NCI-H1048 (cell line): ENCODE measurements at regions not wholly inside any gene's neighbourhood (a gene's known extent, or its start where the extent isn't known, plus 50 kb on each side); places are given as distances from the start of the nearest gene placed in this dataset.

Source experiments
- DNase-seq: peaks from one replicate; lab custom pipeline; 2025; lab: John Stamatoyannopoulos, UW

DNA sequence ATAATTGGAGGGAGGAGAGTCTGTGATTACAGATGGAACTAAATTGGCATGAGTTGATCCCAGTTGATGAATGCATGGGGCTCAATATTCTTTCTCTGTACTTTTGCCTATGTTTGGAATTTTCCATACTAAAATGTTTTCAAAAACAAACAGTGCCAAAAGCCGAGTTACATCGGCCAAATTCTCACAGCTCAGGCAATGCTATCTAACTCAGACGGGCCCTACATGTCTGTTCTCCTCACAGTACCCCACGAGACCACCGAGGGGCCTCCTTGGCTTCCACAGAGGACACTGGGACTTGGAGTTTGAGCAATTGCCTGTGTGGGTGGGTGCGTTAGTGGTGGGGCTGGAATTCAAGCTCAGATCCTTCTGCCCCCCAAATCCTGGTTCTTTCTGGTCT lies 413.2 kb downstream of the CDH26 start:
- no peak for DNase-seq

- no peak for DNase-seq
Observed at GRCh38 chr20:60372275-60372674, 414.1 kb downstream of the CDH26 start.

DNA sequence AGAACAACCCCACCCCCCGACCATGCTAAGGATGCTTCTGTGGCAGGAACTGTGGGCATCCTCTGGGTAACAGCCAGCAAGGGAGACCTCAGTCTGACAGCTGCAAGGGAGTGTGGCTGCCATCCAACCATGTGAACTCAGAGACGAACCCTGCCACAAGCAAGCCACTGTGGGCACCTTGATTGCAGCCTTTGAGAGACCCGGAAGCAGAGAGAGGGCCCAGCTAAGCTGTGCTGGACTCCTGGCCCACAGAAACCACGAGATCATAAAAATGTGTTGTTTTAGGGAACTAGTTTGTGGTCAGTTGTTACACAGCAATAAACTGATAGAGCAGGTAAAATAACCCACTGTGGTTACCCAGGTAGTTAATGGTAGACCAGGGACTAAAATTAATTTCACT lies 414.6 kb downstream of the CDH26 start:
- DNase-seq = no peak

DNA sequence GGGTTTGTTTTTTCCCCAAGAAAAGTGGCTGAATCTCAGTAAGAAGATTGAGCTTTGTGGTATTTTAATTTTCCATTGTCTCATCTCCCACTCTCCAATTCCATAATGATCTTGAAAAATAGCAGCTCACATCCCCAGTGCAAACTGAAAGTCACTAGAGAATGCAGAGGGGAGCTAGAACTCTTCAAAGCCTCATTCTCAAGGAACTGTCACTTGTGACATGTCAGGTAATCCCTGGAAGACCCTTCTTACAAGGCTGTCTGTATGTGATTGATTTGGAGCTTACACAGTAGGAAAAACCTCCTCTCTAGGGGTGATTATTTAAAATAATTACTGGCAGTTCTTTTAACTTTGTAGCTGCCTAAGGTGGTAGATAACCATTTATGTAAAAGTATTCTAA lies 420.4 kb downstream of the CDH26 start:
- DNase-seq = no peak

DNA sequence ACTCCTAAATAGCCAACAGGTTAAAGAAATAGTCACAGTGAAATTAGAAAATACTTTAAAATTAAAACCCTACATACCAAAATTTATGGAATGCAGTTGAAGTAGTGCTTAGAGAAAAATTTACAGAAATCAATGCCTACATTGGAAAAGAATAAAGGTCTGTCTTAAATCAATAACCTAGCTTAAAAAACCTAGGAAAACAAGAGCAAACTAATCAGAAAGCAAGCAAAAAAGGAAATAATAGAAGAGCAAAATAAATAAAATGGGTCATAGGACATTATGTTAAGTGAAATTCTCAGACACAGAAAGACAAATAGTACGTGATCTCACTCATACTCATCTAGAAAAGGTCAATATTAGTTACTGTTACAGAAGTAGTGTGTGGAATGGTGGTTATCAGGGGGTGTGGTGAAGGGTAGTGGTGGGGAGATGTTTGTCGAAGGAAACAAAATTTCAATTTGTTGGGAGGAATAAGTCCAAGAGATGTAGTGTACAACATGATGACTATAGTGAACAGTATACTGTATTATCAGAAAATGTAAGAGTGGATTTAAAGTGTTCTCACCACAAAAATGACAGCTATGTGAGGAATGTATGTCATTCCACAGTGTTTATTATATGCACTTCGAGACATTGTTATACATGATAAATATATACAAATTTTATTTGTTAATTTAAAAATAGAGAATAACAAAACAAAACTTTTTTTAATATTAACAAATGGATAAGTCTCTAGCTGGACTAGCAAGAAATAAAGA lies 423.6 kb downstream of the CDH26 start:
- DNase-seq = no peak

- DNase-seq = no peak
Observed at GRCh38 chr20:60389441-60389840, 431.2 kb downstream of the CDH26 start.

DNA sequence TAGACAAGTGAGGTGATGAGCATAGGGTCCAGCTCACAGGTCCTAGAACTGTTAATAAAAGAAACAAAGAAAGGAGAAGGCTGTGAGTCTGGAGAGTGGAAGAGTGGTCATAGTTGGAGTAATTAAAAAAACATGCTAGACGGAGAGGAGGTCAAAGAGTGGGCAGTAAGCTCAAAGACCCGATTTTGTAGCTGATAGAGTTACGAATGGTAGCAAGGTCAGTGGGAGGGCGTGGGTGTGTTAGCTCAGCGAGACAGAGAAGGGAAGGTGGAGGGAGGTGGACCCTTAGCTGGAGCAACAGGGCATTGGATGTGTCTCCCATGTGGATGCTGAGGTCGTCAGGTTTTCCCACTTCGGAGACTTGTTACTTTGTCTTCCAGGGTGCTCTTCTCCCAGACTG lies 431.7 kb downstream of the CDH26 start:
- no peak for DNase-seq

DNA sequence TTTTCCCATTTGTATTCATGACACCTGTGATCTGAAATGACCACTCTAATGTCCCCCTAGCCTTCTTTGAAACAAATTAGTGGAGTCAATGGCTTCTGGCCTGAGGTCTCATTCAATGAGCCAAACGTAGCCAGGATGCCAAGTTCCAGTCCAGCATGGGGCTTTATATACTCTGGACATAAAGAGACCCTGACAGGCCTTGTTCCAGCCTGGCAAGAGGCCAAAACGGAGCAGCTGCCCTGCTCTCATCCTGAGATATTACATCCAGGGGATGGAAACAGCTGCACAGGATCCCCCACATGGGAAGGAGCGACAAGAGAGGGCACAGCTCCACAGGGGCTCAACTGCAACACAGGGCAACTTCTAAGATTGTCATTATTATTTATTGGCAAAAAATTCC lies 437.8 kb downstream of the CDH26 start:
- DNase-seq = no peak

DNA sequence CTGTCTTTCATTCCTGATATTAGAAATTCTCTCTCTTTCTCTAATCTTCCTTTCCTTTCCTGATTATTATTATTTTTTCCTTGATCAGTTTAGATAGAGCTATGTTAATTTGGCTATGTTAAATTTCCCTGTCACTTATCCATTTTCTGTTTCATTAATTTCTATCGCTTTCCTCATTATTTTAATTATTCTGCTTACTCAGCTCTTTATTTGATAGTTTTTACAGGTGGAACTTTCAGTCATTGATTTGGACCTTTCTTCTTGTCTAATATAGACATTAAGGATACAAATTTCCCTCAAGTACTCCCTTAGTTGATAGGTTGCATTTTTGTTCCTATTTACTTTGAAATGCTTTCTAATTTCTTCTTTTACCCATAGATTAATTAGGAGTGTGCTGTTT lies 442.3 kb downstream of the CDH26 start:
- DNase-seq = no peak

GRCh38 chr20:60402189-60403058 lies 444.2 kb downstream of the CDH26 start:
- no peak for DNase-seq

GRCh38 chr20:60403105-60403741 lies 445.0 kb downstream of the CDH26 start:
- no peak for DNase-seq

GRCh38 chr20:60407011-60407771 lies 449.0 kb downstream of the CDH26 start:
- no peak for DNase-seq

DNA sequence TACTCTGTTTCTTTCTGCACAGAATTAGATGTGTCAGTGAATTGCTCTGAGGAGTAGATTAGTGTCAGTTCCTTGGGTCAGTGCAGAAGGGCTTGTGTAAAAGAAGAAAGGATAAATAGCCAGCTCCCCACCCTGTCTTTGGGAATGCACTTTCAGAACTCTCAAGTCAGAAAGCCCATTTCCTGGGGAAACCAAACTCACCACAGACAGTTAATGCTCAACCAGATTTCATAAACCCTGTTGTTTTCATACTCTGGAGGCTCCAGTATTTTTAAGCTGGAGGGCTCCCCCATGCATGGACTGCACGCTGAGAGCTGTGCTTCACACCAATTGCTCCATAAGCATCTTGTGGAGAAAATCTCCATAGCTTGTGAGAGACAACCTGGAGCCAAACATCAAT lies 449.7 kb downstream of the CDH26 start:
- DNase-seq = no peak

GRCh38 chr20:60408435-60408834 lies 450.2 kb downstream of the CDH26 start:
- DNase-seq = no peak

GRCh38 chr20:60410618-60411264 lies 452.5 kb downstream of the CDH26 start:
- DNase-seq = no peak

DNA sequence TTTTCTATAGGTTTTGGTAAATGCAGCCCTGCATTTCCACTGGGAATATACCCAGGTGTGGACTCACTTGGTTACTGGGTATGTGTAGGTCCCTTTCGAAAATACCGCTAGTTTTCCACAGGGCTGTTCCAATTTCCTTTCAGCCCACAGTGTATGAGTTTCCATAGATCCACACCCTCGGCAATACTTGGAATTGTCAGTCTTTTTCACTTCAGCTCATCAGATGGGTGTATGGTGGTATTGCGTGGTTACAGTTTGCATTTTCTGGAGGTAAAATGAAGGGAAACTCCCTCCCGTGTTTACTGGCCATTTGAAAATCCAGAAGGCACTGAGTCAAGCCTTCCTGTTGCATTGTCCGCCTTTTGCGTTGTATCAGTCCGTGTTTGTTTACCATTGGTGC lies 453.6 kb downstream of the CDH26 start:
- DNase-seq = no peak

DNA sequence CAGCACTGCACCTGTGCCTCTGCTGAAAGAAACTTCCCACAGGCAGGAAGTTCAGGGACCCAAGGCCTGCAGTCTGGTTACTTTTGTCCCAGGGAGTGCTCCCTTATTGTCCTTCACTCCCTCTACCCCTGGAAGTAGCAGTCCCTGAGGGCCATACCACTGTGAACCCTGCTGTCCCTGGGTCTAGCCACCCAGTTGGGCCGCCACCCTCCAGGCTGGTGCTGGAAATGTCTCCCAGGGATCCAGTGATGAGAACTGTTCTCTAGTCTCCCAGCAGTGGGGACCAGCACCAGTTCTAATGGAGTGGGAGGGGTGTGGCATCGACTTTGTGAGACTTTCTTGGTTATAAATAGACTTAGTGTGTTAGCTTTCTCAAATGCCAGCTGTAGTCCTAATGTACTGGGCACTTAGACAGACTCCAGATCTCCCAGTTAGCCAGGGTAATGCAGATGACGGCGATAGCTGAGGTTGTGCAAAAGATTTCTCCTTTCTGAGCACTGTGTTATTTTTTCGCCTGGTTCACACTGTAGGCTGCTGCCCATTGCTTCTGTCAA lies 462.5 kb downstream of the CDH26 start:
- no peak for DNase-seq

DNA sequence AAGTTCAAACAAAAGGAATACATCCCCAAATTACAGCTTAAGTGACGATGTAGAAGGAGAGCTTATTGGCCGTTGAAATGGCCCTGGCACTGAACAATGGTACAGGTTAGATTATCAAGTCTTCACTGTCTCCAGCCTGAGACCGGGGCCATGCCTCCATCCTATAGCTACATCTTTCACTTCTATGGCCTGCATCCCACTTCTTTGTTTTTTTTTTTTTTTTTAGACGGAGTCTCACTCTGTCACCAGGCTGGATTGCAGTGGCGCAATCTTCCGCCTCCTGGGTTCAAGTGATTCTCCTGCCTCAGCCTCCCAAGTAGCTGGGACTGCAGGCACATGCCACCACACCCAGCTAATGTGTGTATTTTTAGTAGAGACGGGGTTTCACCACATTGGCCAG lies 464.6 kb downstream of the CDH26 start:
- no peak for DNase-seq

DNA sequence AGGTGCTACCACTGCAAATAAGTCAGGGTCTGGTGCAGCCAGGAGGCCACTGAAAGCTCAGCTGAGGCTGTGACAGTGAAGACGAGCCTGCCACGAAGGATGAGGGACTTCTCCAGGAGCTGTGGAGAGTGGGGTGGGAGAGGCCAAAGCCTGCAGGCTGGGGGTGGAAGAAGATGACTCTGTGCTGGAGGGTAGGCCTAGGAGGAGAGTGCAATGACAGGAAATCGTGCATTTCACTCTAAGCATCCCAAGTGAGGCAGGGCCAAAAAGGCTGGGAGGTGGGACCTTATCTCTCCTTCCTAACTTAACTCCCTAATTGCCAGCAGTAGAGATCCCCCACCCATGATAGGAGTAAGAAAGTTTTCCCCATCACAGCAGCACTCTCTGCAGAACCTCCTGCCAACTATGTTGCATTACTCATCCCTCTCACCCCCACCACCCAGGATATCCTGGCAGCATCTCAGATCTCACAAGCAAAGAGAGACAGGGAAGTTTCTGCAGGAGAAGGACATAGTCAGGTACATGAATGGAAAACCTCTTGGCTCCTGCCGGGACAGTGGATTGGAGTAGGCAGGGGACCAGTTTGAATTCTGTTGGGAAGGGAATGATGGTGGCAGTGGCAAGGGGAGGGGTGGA lies 466.2 kb downstream of the CDH26 start:
- no peak for DNase-seq

GRCh38 chr20:60427516-60427915 lies 469.3 kb downstream of the CDH26 start:
- DNase-seq = no peak

GRCh38 chr20:60428651-60429050 lies 470.4 kb downstream of the CDH26 start:
- DNase-seq = no peak
